HG03460 (cell line): ENCODE measurements at regions not wholly inside any gene's neighbourhood (a gene's known extent, or its start where the extent isn't known, plus 50 kb on each side); places are given as distances from the start of the nearest gene placed in this dataset.
"Not testable (repeated sequence)": the region's sequence is repeated elsewhere in the genome, so short reads cannot be mapped to it uniquely, and the experiment has no call there.

Source experiments
- ATAC-seq: cut with Tn5 transposase; IDR thresholded peaks from one replicate; pipeline ENCODE4 v1.9.1; 2021; ENCODE audit not compliant: unreplicated experiment

DNA sequence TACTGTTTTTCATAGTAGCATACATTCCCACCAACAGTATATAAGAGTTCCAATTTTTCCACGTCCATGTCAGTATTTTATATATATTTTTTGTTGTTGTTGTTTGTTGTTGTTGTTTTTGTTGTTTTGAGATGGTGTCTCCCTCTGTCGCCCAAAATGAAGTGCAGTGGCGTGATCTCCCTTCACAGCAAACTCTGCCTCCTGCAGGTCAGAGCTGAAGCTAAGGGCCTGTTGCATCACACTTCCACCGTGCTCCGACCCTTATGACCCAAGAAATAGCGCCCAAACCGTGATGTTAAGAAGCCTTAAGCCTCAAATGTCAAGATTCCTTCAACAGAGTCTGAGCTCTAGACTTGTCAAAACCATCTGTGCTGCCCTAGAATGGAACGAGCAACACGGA lies 2032.3 kb downstream of the MRPL39 start:
- no peak for ATAC-seq

DNA sequence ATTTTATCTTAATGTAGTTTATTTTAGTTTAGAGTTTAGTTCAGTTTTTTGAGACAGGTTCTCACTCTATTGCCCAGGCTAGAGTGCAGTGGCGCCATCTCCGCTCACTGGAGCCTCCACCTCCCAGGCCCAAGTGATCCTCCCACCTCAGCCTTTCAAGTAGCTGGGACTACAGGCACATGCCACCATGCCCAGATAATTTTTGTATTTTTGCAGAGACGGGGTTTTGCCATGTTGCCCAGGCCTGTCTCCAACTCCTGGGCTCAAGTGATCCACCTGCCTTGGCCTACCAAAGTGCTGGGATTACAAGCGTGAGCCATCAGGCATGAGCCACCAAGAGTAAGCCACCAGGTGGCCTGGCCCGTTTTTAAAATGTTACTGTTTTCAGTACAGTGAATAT lies 2058.4 kb downstream of the MRPL39 start:
- not testable (repeated sequence) for ATAC-seq

DNA sequence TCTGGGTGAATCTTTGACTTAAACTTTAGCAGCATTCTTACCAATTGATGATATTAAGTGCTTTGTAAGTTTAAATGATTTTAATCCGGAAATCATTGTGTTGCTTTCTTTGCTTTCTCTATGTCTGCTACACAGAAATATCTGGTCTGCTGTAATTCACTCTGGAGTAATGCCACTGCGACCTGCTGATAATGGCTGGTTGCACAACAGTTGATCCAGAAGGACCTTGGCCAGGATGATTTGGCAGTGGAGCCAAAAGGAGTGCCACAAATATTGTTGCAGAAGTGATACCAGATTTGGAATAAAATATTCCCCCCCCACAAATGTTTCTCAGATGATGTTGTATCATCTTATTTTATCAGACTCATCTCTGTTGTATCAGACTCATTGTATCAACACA lies 2063.9 kb downstream of the MRPL39 start:
- ATAC-seq: no peak

GRCh38 chr21:23542097-23542496 lies 2065.2 kb downstream of the MRPL39 start:
- ATAC-seq: no peak

DNA sequence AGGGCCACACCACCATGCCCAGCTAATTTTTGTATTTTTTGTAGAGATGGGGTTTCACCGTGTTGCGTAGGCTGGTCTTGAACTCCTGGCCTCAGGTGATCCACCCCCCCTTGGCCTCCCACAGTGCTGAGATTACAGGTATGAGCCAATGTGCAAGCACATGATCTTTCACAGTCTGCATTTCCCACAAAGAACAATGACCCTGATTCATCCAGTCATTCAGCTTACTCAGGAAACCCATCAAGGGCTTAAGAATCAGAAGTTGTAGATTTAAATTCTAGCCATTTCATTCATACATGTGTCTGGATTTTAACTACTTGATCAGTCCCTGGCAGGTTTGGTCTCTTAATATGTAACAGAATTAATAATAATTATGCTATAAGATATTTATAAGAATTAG lies 2065.7 kb downstream of the MRPL39 start:
- no peak for ATAC-seq

DNA sequence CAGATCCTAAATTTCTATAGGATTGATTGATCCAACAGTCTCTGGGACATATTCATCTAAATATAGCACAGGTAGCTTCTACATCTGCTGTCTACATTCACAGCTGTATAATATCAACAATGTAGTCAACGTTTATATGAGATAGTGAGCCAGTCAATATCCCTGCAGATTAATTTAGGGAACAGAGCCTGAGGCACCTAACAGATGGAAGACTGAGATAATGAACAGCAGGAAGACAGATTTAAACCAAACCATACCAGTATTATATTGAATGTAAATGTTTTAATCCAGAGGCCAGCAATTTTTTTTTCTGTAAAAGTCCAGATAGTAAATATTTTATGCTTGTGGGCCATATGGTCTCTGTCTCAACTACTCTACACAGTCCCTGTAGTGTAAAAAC lies 2072.4 kb downstream of the MRPL39 start:
- no peak for ATAC-seq

DNA sequence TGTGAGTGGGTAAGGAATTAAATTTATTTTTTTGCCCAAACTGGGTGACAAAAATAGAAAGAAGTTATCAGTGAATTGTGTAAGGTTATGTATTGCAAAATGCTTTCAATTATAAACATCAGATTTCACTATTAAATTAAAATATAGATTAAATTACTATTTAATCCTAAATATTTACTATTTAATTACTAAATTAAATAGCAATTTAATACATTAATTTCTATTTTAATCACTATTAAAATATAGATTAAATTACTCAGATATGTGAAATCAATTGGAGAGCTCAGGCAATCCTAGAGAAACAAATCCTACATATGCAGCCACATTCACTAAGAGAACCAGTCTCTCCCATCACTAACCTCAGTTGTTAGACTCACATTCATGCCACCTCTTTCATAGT lies 2075.8 kb downstream of the MRPL39 start:
- ATAC-seq: no peak

DNA sequence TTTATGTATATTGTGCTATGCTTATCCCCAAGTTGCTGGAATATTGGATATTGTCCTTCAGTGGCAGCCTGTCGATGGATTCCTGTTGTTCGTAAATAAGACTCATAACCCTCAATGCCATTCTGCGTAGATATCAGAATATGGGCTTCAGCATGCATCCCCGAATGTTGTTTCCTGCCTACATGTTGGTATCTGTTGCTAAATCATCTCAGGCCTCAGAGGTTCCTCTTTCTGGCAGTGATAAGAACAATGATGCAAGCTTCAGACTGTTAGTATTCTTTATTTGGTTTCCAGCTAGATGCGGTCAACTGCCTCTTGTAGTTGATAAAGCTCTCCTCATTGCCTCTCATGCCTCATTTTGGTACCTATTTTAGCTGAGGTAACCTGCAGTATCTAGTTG lies 2082.6 kb downstream of the MRPL39 start:
- no peak for ATAC-seq

DNA sequence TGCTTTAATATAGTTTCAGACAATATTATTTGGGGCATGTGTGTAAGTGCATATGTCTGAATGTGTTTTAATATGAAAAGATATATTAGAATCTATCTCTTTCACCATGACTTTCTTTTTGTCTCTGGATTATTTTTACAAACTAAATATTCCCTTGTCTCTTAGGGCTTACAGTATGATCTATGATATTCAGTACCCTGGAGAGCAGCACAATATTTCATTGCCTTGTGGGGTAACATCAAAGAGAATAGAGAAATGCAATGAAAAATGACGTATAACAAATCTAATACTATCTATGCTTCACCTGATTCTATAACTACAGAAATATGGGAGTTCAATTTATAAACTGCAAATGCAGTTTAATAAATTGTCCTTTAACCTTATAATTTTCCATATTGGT lies 2084.5 kb downstream of the MRPL39 start:
- ATAC-seq: no peak

DNA sequence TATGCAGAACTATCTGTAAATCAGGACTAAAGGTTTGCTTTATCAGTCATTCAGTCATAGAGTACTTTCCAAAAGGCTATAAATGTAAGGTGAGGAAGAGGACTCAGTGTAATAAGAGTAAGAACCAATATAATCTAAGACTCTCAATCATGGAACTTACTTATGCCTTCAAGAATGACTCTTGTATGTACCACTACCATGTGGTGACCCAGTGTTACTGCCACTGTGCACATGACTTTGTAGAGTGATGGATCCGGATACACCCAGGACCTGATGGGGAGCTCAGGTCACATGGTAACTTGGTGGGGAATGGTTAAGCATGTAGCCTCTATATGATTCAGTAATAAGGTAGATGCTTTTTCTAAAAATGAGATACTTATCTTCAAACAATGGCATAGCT lies 2099.8 kb downstream of the MRPL39 start:
- no peak for ATAC-seq

DNA sequence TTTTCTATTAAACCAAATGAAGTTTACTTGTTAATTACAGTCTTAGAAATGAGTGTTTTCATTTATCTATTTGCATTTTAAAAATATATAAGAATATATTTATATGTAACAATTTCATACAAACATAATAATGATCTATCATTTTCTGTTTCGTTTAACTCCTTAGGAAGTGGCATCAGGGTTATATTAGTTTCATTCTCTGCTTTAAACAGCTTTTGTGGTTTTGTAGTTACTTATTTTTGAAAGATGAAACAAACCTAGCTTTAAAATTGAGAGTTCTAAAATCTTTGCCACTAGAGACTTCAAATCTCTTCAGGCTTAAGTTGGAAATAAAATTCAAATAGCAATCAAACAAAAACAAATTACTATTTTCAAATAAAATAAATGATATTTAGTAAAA lies 2110.6 kb downstream of the MRPL39 start:
- peak; percentile 85 for ATAC-seq

GRCh38 chr21:23488245-23488644 lies 2119.0 kb downstream of the MRPL39 start:
- ATAC-seq: no peak

DNA sequence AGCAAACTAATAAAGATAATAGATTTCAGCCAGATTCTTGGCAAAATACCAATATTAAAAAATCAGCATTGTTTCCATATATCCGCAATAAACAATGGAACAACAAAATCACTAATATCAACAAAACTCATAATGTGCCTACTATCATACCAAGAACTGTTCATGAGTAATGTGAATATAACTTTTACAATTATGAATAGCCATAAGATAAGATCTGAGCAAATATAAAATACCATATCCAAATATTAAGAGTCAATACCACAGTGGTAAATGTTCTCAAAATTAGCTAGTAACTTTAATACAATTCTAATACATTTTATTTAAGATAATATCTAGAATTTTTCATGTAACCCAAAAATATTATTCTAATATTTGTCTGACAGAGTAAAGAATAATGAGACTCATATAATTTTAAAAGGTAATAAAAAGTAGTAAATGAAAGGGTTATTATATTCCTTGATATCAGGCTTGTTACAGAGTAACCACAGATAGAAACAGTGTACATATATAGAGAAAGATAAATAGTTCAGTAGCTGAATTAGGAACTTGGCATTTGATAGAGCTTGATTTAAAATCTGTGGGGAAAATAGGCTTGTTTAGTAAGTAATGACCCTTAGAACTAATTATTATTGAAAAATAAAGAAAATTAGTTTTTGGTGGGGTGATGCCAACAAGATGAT lies 2126.6 kb downstream of the MRPL39 start:
- ATAC-seq: no peak

DNA sequence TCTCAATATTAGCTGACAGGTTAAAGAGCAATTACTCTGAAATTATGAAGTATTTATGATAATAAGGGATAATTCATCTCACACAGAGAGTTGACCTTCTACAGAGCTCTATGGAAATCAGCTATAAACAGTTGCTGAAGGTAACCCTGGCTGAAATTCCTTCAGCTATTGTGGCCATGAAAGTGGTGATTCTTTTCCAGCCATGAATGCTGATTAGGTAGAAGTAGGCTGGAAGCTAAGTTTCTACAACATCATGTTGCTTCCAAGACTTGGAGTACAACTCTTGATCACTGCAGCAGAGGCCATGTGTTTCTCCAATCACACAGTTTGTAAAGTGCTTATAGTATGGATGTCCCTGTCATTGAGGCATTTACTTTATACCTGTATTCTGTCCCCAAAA lies 2128.9 kb downstream of the MRPL39 start:
- no peak for ATAC-seq

- ATAC-seq: no peak
Observed at GRCh38 chr21:23475281-23476219, 2131.7 kb downstream of the MRPL39 start.

DNA sequence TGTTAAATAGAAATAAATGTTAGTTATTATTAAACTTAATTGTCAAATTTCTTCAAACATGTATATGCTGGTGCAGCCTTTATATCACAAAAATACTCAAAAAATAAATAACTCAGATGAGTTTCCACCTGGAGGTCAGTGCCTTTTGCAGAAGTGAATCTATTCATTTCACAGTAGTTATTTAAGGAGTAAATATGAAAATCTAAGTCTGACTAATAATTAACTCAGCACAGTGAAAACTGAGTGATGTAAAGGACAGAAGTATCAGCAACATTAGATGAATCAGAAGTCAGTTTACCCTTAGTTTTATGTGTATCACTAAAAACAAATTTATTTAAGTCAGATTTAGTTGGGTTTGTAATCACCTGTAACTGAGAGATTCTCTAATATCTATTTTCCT lies 2135.4 kb downstream of the MRPL39 start:
- ATAC-seq: peak; percentile 84

GRCh38 chr21:23463365-23463764 lies 2143.9 kb downstream of the MRPL39 start:
- no peak for ATAC-seq

GRCh38 chr21:23455676-23456075 lies 2151.6 kb downstream of the MRPL39 start:
- peak; percentile 77 for ATAC-seq

DNA sequence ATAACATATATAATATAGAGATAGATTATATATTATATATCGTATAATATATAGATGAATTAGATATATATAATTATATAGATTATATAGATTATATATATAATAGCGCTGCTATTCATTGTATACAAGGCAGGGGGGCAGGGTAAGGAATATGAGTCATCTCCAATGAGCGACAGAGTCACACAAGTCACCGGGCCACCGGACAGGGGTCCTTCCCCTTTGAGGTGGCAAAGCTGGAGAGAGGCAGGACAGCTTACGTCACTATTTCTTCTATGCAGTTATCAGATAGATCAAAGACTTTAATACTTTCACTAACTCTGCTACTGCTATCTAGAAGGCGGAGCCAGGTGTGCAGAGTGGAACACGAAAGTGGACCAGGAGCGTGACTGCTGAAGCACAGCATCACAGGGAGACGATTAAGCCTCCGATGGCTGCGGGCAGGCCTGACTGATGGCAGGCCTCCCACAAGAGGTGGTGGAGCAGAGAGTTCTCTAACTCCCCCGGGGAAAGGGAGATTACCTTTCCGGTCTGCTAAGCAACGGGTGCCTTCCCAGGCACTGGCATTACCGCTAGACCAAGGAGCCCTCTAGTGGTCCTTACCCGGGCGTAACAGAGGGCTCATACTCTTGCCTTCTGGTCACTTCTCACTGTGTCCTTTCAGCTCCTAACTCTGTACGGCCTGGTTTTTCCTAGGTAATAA lies 2154.7 kb downstream of the MRPL39 start:
- ATAC-seq: no peak

DNA sequence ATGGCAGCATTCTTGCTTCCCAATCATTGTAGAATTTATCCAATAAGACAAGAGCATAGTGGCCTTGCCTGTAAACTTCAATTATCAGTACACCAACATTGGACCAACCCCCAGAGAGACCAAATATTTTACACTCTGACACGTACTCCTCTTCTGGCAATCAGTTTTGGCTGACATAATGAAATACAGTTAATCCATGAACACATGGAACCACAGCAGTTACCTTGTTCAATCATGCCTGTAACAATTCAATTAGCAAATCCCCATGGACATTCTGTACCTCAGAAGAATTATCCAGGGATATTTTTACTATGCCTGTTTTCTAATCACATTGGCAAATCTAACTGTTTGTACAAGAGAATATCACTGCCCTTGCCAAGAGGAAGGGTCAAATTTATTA lies 2162.0 kb downstream of the MRPL39 start:
- no peak for ATAC-seq

DNA sequence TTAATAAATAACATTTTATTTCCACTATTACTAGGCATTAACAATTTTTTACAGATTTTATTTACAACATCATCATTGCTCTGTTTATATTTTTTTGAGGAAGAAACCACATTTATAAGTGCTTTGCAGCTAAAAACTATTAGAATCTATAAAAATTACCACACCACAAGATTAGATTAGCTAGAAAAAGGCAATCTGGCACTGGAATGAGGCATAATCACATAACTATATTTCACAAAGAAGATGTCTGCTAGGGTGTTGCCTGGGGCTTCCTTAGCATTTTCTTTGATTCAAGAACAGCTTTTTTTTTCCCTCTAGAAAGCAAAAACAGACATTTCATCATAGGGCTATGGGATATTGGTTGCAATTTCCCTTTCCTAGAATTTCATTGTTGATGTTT lies 2169.2 kb downstream of the MRPL39 start:
- no peak for ATAC-seq
